ENCODE measurements at regions not wholly inside any gene's neighbourhood (a gene's known extent, or its start where the extent isn't known, plus 50 kb on each side); places are given as distances from the start of the nearest gene placed in this dataset.
"Not testable (repeated sequence)": the region's sequence is repeated elsewhere in the genome, so short reads cannot be mapped to it uniquely, and the experiment has no call there.

- intact Hi-C loops (cut with micrococcal nuclease; ENCODE audit: unreplicated experiment): no loop called here
- CTCF ChIA-PET (ENCODE audit: unreplicated experiment): no interaction called here
- no peak overlapping the region for H2AFZ ChIP-seq (ENCODE audit: low read length)
- no peaks in the 10 kb centered on the region for H3K9me3 ChIP-seq (ENCODE audit: low read length)
- POLR2A ChIA-PET: no interaction called here
- H3K4me1 ChIP-seq (ENCODE audit: insufficient read depth, low read length, poor library complexity, severe bottlenecking): no peaks in the 10 kb centered on the region
- H3K27ac ChIP-seq (ENCODE audit: low read depth, low read length, poor library complexity, severe bottlenecking): no peak overlapping the region
- H3K9me2 ChIP-seq (ENCODE audit: insufficient read depth, low read length): no peaks in the 10 kb centered on the region; the same call in 1 of the 2 replicates
- H3K4me3 ChIP-seq (ENCODE audit: low read depth, low read length, poor library complexity, severe bottlenecking): no peak overlapping the region
- no peaks in the 10 kb centered on the region for H3K79me2 ChIP-seq (ENCODE audit: insufficient read depth, low read depth, low read length)
- no peak for DNase-seq (ENCODE audit: low spot score)
- TF ChIP-seq CTCF (conservative IDR thresholded peaks at IDR 0.05; ENCODE audit: low read length) (no peak), EZH2phosphoT487 (IDR thresholded peaks at IDR 0.05; ENCODE audit: borderline replicate concordance, low read depth, low read length) (no peak)
- H4K20me1 ChIP-seq (ENCODE audit: insufficient read depth, low read length): no peaks in the 10 kb centered on the region
- BruUV-seq (replicated peaks): no TSS peak
- H3K4me2 ChIP-seq (ENCODE audit: low read length): no peak overlapping the region
- no peaks in the 10 kb centered on the region for H3K36me3 ChIP-seq (ENCODE audit: insufficient read depth, low read length)
Measured at GRCh38 chr6:101146389-101146788, 247.1 kb upstream of the GRIK2 start.

DNA sequence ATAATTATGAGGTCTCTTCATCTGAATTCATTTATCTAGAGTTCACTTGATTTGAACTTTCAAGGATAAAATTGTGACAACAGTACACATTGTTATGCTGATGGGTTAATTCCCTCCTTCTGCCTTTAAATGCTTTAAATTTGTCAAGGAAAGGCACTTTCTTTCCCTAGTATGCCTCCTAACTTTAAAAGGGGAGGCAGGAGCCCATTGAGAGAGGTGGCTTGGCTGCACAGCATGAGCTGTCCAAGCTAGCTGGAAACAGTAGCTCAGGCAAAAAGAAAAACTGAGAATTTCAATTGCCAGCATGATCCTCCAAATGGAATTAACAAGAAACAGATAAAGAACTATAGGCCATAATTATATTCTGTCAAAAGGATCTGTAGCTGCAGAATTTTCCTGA, 243.3 kb upstream of the GRIK2 start:
- H3K27ac ChIP-seq (ENCODE audit: low read depth, low read length, poor library complexity, severe bottlenecking): no peak overlapping the region
- no peaks in the 10 kb centered on the region for H3K9me2 ChIP-seq (ENCODE audit: insufficient read depth, low read length)
- H4K20me1 ChIP-seq (ENCODE audit: insufficient read depth, low read length): no peaks in the 10 kb centered on the region
- no peak for DNase-seq (ENCODE audit: low spot score)
- ChIA-PET POLR2A (interaction anchor here (0.7 kb wide), 2 partner anchors 57 to 405 kb away, joined by 3 read pairs; no protein-coding TSS in a partner anchor), CTCF (ENCODE audit: unreplicated experiment) (no interaction called here)
- no peaks in the 10 kb centered on the region for H3K4me1 ChIP-seq (ENCODE audit: insufficient read depth, low read length, poor library complexity, severe bottlenecking)
- intact Hi-C loops (cut with micrococcal nuclease; ENCODE audit: unreplicated experiment): no loop called here
- H3K4me2 ChIP-seq (ENCODE audit: low read length): no peak overlapping the region
- no peaks in the 10 kb centered on the region for H3K79me2 ChIP-seq (ENCODE audit: insufficient read depth, low read depth, low read length)
- no peak overlapping the region for H3K4me3 ChIP-seq (ENCODE audit: low read depth, low read length, poor library complexity, severe bottlenecking)
- H3K36me3 ChIP-seq (ENCODE audit: insufficient read depth, low read length): no peaks in the 10 kb centered on the region
- TF ChIP-seq EZH2phosphoT487 (IDR thresholded peaks at IDR 0.05; ENCODE audit: borderline replicate concordance, low read depth, low read length) (no peak), CTCF (conservative IDR thresholded peaks at IDR 0.05; ENCODE audit: low read length) (no peak)
- no peaks in the 10 kb centered on the region for H3K9me3 ChIP-seq (ENCODE audit: low read length)
- BruUV-seq (replicated peaks): no TSS peak
- H2AFZ ChIP-seq (ENCODE audit: low read length): no peak overlapping the region

- H3K4me2 ChIP-seq (ENCODE audit: low read length); H3K4me3 ChIP-seq (ENCODE audit: low read depth, low read length, poor library complexity, severe bottlenecking); H3K4me1 ChIP-seq (ENCODE audit: insufficient read depth, low read length, poor library complexity, severe bottlenecking); DNase-seq (ENCODE audit: low spot score); POLR2A ChIA-PET; H3K9me3 ChIP-seq (ENCODE audit: low read length); intact Hi-C loops (cut with micrococcal nuclease; ENCODE audit: unreplicated experiment); H3K27ac ChIP-seq (ENCODE audit: low read depth, low read length, poor library complexity, severe bottlenecking); H3K9me2 ChIP-seq (ENCODE audit: insufficient read depth, low read length); H3K79me2 ChIP-seq (ENCODE audit: insufficient read depth, low read depth, low read length); BruUV-seq (replicated peaks); H3K36me3 ChIP-seq (ENCODE audit: insufficient read depth, low read length); CTCF ChIA-PET (ENCODE audit: unreplicated experiment); H2AFZ ChIP-seq (ENCODE audit: low read length); H4K20me1 ChIP-seq (ENCODE audit: insufficient read depth, low read length): not testable (repeated sequence)
Measured at GRCh38 chr6:101157638-101158037, 235.9 kb upstream of the GRIK2 start.

All from OCI-LY7 (cell line).